K562 (cell line): ENCODE measurements at regions not wholly inside any gene's neighbourhood (a gene's known extent, or its start where the extent isn't known, plus 50 kb on each side); places are given as distances from the start of the nearest gene placed in this dataset.

Experiments
- ATAC-seq: fragments of 200-7000 bp; cut with Tn5 transposase; 3 replicates; pipeline ENCODE4 v1.9.1; 2020; ENCODE audit warnings: moderate library complexity
- BruUV-seq: library from RNA; stranded (reverse); fragments of 400-500 nt; replicated peaks from 2 replicates; lab custom pipeline; 2021; lab: Mats Ljungman, UMichigan
- CTCF ChIA-PET: fragments of 300-600 bp; formaldehyde crosslinking; extraction: SDS; loops from one replicate; lab custom pipeline; 2021; ENCODE audit warnings: low intra/inter-chr PET ratio; lab: Yijun Ruan, JAX
- POLR2A ChIA-PET: fragments of 300-600, 350-650 bp; sonication (Branson Sonifier 250); formaldehyde crosslinking; extraction: SDS; loops from one replicate; lab custom pipeline; 2021; ENCODE audit warnings: antibody characterized with exemption, inconsistent platforms; lab: Yijun Ruan, JAX
- DNase-seq, 4 experiments: peaks; one replicate each; pipeline versions ENCODE4 v3.0.0 to v3.0.0-alpha.2; 2011 to 2018; ENCODE audit warnings: low spot score in 3 of 4, mixed read lengths in 3 of 4; ENCODE audit errors: extremely low read depth in 1 of 4
- FAIRE-seq: peaks from 2 replicates; lab custom pipeline; 2011; peaks lifted over from hg19 to GRCh38; lab: Jason Lieb, UNC
- H2AFZ ChIP-seq: 2 replicates; pipeline ENCODE4 v1.6.0; 2011; ENCODE audit warnings: low read depth, low read length, control low read depth, inconsistent platforms
- H3K27ac ChIP-seq: fragments of 200-600 bp; 3 replicates; pipeline ENCODE4 v1.8.0; 2011; ENCODE audit warnings: low read depth, mild to moderate bottlenecking, control low read depth, inconsistent platforms, low read length, moderate library complexity, mixed read lengths; ENCODE audit errors: extremely low read depth
- H3K27me3 ChIP-seq, 2 experiments: fragments of 300-600 bp in 1 of 2; 2 replicates in 1 of 2; 3 replicates in 1 of 2; pipeline versions ENCODE4 v1.6.0 to v1.8.0; 2011; ENCODE audit warnings: inconsistent platforms in 2 of 2, low read length in 2 of 2, mild to moderate bottlenecking in 1 of 2, mixed read lengths in 1 of 2, moderate library complexity in 1 of 2; ENCODE audit not compliant: control insufficient read depth in 2 of 2, insufficient read depth in 2 of 2
- H3K36me3 ChIP-seq: fragments of 300-600 bp; 3 replicates; pipeline ENCODE4 v1.8.0; 2011; ENCODE audit warnings: mild to moderate bottlenecking, low read length, inconsistent platforms; ENCODE audit not compliant: control insufficient read depth, insufficient read depth
- H3K4me1 ChIP-seq, 2 experiments: fragments of 200-600 bp in 1 of 2; replicated peaks in 1 of 2; 2 replicates in 1 of 2; 3 replicates in 1 of 2; pipeline versions ENCODE4 v1.5.1 to v1.8.0; 2011; ENCODE audit warnings: inconsistent platforms in 2 of 2, low read length in 2 of 2, mild to moderate bottlenecking in 1 of 2, mixed read lengths in 1 of 2, moderate library complexity in 1 of 2; ENCODE audit not compliant: control insufficient read depth in 2 of 2, insufficient read depth in 2 of 2
- H3K4me2 ChIP-seq: 2 replicates; pipeline ENCODE4 v1.6.1; 2011; ENCODE audit warnings: low read length, control low read depth, inconsistent platforms, mixed read lengths; ENCODE audit not compliant: insufficient read depth
- H3K4me3 ChIP-seq: fragments of 200-600 bp; sonication (generic), shearing (Covaris generic); 2 replicates; pipeline ENCODE4 v1.5.1; 2016; ENCODE audit warnings: control low read depth, inconsistent platforms
- H3K79me2 ChIP-seq: fragments of 200-600 bp; 3 replicates; pipeline ENCODE4 v1.8.0; 2011; ENCODE audit warnings: low read length, inconsistent platforms; ENCODE audit not compliant: control insufficient read depth, insufficient read depth
- H3K9ac ChIP-seq, 2 experiments: 2 replicates each; pipeline versions ENCODE4 v1.6.0 to v1.6.1; 2011; ENCODE audit warnings: low read depth in 2 of 2, low read length in 2 of 2, control low read depth in 1 of 2, inconsistent platforms in 1 of 2, mild to moderate bottlenecking in 1 of 2, mixed read lengths in 1 of 2; ENCODE audit not compliant: insufficient read depth in 1 of 2
- H3K9me1 ChIP-seq: one replicate; pipeline ENCODE4 v1.6.0; 2011; ENCODE audit warnings: inconsistent platforms, mild to moderate bottlenecking, low read length, moderate library complexity; ENCODE audit not compliant: control insufficient read depth, insufficient read depth
- H3K9me3 ChIP-seq: replicated peaks from 2 replicates; pipeline ENCODE4 v1.5.1; 2011; ENCODE audit warnings: low read depth, low read length, inconsistent platforms; ENCODE audit not compliant: control insufficient read depth, insufficient read depth
- H4K20me1 ChIP-seq: replicated peaks from 2 replicates; pipeline ENCODE4 v1.6.1; 2011; ENCODE audit warnings: low read length, inconsistent platforms, mixed read lengths; ENCODE audit not compliant: control insufficient read depth, insufficient read depth
- CHD2 ChIP-seq: IDR thresholded peaks from 2 replicates; pipeline ENCODE4 v1.6.1; 2011; ENCODE audit warnings: low read depth, low read length
- EP400 ChIP-seq: fragments of 450-650 bp; IDR thresholded peaks from 2 replicates; pipeline ENCODE4 v1.6.1; 2017; ENCODE audit warnings: antibody characterized with exemption, mild to moderate bottlenecking, moderate library complexity
- ESRRA ChIP-seq: fragments of 450-650 bp; IDR thresholded peaks from 2 replicates; pipeline ENCODE4 v1.6.1; 2014; ENCODE audit warnings: low read depth, mild to moderate bottlenecking, moderate library complexity, borderline replicate concordance
- FOSL1 ChIP-seq: fragments of 200-800 bp; sonication (Bioruptor generic); conservative IDR thresholded peaks from 2 replicates; pipeline ENCODE4 v1.6.1; 2016; ENCODE audit warnings: missing genetic modification characterization, missing compliant biosample characterization
- SPI1 ChIP-seq: IDR thresholded peaks from 2 replicates; pipeline ENCODE4 v1.6.1; 2011; ENCODE audit warnings: low read depth, low read length, control low read depth, borderline replicate concordance
- SRSF9 ChIP-seq: fragments of 200-400 bp; formaldehyde crosslinking; IDR thresholded peaks from 2 replicates; pipeline ENCODE4 v1.6.1; 2017; ENCODE audit warnings: low read depth, low read length, borderline replicate concordance
- SUPT5H ChIP-seq: fragments of 450-650 bp; IDR thresholded peaks from 2 replicates; pipeline ENCODE4 v1.6.1; 2016
- THRAP3 ChIP-seq: fragments of 450-650 bp; IDR thresholded peaks from 2 replicates; pipeline ENCODE4 v1.6.1; 2016; ENCODE audit warnings: mild to moderate bottlenecking, inconsistent platforms, borderline replicate concordance
- USF2 ChIP-seq: sonication (generic); formaldehyde crosslinking; IDR thresholded peaks from 2 replicates; pipeline ENCODE4 v1.5.0; 2020; ENCODE audit warnings: missing genetic modification reagents
- ZKSCAN1 ChIP-seq: fragments of 150-350 bp; IDR thresholded peaks from 2 replicates; pipeline ENCODE4 v1.6.1; 2016; ENCODE audit warnings: low read depth, low read length
- ZNF175 ChIP-seq: fragments of 200-800 bp; sonication (Bioruptor generic); IDR thresholded peaks from 2 replicates; pipeline ENCODE4 v1.6.1; 2016; ENCODE audit warnings: low read depth, mild to moderate bottlenecking, missing genetic modification characterization, missing compliant biosample characterization
- ZNF239 ChIP-seq: fragments of 250-450 bp; sonication (Bioruptor Pico); IDR thresholded peaks from 2 replicates; pipeline ENCODE4 v1.4.0; 2020; ENCODE audit warnings: mild to moderate bottlenecking
- ZNF263 ChIP-seq: sonication (generic); formaldehyde crosslinking; IDR thresholded peaks from 2 replicates; pipeline ENCODE4 v1.8.0; 2022; ENCODE audit warnings: mild to moderate bottlenecking, missing genetic modification reagents, borderline replicate concordance
- ZNF764 ChIP-seq: fragments of 250-450 bp; sonication (Bioruptor Pico); IDR thresholded peaks from 2 replicates; pipeline ENCODE4 v1.4.0; 2020; ENCODE audit warnings: low read depth, mild to moderate bottlenecking, moderate library complexity
- WGBS: fragments of 100-300 bp; shearing (Covaris generic); methylation state at CpG from one replicate; pipeline ENCODE4 v1.1.6; 2016; ENCODE audit warnings: low coverage, mixed read lengths; ENCODE audit not compliant: insufficient coverage; ENCODE audit errors: missing lambda C conversion rate; 5-methylcytosine and 5-hydroxymethylcytosine counted together
- in situ Hi-C: fragments of 300-500 bp; cut with MboI; formaldehyde crosslinking; loops from 4 replicates; pipeline ENCODE4 v1.15.0; 2018; ENCODE audit warnings: inconsistent platforms, mixed read lengths
- intact Hi-C: fragments of 100-400 bp; cut with micrococcal nuclease; formaldehyde crosslinking; loops from 2 replicates; pipeline ENCODE4 v1.14.2; 2022
- TF ChIP-seq, protein P1 (sequence below): fragments of 250-450 bp; sonication (Bioruptor Pico); IDR thresholded peaks from 2 replicates; pipeline ENCODE4 v1.4.0; 2020; ENCODE audit warnings: mild to moderate bottlenecking, moderate library complexity, borderline replicate concordance
- TF ChIP-seq, protein P2 (sequence below): fragments of 250-450 bp; sonication (Bioruptor Pico); IDR thresholded peaks from 2 replicates; pipeline ENCODE4 v1.8.0; 2022; ENCODE audit warnings: moderate library complexity, mild to moderate bottlenecking, inconsistent platforms

DNA sequence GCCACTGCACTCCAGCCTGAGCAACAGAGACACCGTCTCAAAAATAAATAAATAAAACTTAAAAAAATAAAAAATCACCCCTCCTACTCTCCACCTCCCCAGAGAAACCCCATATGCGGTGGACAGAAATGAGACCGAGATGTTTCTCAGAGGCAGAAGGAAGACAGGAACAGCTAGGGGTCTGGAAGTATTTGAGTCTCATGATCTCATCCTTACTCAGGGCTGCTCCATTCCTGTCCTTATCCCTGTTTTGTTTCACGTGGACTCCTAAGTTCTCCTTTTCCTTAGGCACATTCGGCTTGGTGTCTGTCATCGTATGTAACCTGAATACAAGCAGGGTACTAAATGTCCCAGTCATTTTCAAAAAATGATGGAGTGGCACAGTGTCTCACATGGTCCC is 76.1 kb downstream of the C9orf50 start:
- WGBS = 15% methylated on average over 6 of the region's 6 CpGs
- CTCF ChIA-PET = no interaction called here
- FAIRE-seq = no peak

More for the DNA sequence above, 76.1 kb downstream of the C9orf50 start:
- DNase-seq (no peak), ATAC-seq (no peak)
- peaks cover 3 to 6% of the 10 kb centered on the region in 2 experiments; a peak in 3 of 5 replicates for H3K4me1 ChIP-seq
- no peaks in the 10 kb centered on the region for H3K9me3 ChIP-seq
- no peaks in the 10 kb centered on the region for H4K20me1 ChIP-seq
- in situ Hi-C loops = no loop called here
- H3K27ac ChIP-seq = no peak overlapping the region
- no peak for TF ChIP-seq ESRRA
- no peak for TF ChIP-seq THRAP3
- TF ChIP-seq, protein P1, sequence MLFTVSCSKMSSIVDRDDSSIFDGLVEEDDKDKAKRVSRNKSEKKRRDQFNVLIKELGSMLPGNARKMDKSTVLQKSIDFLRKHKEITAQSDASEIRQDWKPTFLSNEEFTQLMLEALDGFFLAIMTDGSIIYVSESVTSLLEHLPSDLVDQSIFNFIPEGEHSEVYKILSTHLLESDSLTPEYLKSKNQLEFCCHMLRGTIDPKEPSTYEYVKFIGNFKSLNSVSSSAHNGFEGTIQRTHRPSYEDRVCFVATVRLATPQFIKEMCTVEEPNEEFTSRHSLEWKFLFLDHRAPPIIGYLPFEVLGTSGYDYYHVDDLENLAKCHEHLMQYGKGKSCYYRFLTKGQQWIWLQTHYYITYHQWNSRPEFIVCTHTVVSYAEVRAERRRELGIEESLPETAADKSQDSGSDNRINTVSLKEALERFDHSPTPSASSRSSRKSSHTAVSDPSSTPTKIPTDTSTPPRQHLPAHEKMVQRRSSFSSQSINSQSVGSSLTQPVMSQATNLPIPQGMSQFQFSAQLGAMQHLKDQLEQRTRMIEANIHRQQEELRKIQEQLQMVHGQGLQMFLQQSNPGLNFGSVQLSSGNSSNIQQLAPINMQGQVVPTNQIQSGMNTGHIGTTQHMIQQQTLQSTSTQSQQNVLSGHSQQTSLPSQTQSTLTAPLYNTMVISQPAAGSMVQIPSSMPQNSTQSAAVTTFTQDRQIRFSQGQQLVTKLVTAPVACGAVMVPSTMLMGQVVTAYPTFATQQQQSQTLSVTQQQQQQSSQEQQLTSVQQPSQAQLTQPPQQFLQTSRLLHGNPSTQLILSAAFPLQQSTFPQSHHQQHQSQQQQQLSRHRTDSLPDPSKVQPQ (CRISPR knock-in tag) = no peak
- TF ChIP-seq FOSL1 (tag) = no peak
- TF ChIP-seq CHD2 = no peak
- no peak for TF ChIP-seq SPI1
- no peak for TF ChIP-seq SRSF9
- TF ChIP-seq ZNF239 (CRISPR knock-in tag) = no peak
- no peak for TF ChIP-seq USF2 (CRISPR knock-in tag)
- TF ChIP-seq ZNF263 (CRISPR knock-in tag) = no peak
- no peak for TF ChIP-seq EP400
- no peak for TF ChIP-seq SUPT5H
- TF ChIP-seq ZKSCAN1 = no peak
- TF ChIP-seq, protein P2, sequence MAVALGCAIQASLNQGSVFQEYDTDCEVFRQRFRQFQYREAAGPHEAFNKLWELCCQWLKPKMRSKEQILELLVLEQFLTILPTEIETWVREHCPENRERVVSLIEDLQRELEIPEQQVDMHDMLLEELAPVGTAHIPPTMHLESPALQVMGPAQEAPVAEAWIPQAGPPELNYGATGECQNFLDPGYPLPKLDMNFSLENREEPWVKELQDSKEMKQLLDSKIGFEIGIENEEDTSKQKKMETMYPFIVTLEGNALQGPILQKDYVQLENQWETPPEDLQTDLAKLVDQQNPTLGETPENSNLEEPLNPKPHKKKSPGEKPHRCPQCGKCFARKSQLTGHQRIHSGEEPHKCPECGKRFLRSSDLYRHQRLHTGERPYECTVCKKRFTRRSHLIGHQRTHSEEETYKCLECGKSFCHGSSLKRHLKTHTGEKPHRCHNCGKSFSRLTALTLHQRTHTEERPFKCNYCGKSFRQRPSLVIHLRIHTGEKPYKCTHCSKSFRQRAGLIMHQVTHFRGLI (CRISPR knock-in tag) = no peak
- no peak for TF ChIP-seq ZNF764
- no peak for TF ChIP-seq ZNF175 (CRISPR knock-in tag)
- H3K9ac ChIP-seq = no peak overlapping the region
- BruUV-seq = no TSS peak
- H3K27me3 ChIP-seq = peaks cover 11 to 37% of the 10 kb centered on the region in 2 experiments; a peak in 3 of 5 replicates
- no peaks in the 10 kb centered on the region for H3K79me2 ChIP-seq
- H3K4me3 ChIP-seq = no peak overlapping the region
- H3K4me2 ChIP-seq = no peak overlapping the region
- no peaks in the 10 kb centered on the region for H3K9me1 ChIP-seq
- no peak overlapping the region for H2AFZ ChIP-seq
- POLR2A ChIA-PET = no interaction called here
- no peaks in the 10 kb centered on the region for H3K36me3 ChIP-seq
- intact Hi-C loops = no loop called here
